IMR-90 (cell line): ENCODE measurements at regions not wholly inside any gene's neighbourhood (a gene's known extent, or its start where the extent isn't known, plus 50 kb on each side); places are given as distances from the start of the nearest gene placed in this dataset.

ENCODE experiments used
- ATAC-seq: fragments of 200-7000 bp; cut with Tn5 transposase; 2 replicates; pipeline ENCODE4 v1.9.1; 2020; ENCODE audit warnings: low read depth, mild to moderate bottlenecking, moderate library complexity
- BruUV-seq: library from RNA; stranded (reverse); fragments of 400-500 nt; replicated peaks from 2 replicates; lab custom pipeline; 2021; lab: Mats Ljungman, UMichigan
- CTCF ChIA-PET: fragments of 300-600 bp; formaldehyde crosslinking; extraction: SDS; loops from one replicate; lab custom pipeline; 2021; ENCODE audit warnings: antibody characterized with exemption; lab: Yijun Ruan, JAX
- POLR2A ChIA-PET: fragments of 300-600 bp; sonication (Branson Sonifier 250); formaldehyde crosslinking; loops from one replicate; lab custom pipeline; 2022; ENCODE audit warnings: antibody characterized with exemption; ENCODE audit not compliant: unreplicated experiment; lab: Charles Lee
- DNase-seq: peaks from one replicate; pipeline ENCODE4 v3.0.0; 2013
- H2AFZ ChIP-seq: replicated peaks from 2 replicates; pipeline ENCODE3; 2013; ENCODE audit warnings: low read length, mild to moderate bottlenecking; ENCODE audit not compliant: poor library complexity
- H2AK5ac ChIP-seq: 2 replicates; pipeline ENCODE4 v1.6.1; 2013; ENCODE audit warnings: low read depth, low read length, inconsistent platforms
- H2AK9ac ChIP-seq: replicated peaks from 2 replicates; pipeline ENCODE3; 2013; ENCODE audit warnings: mild to moderate bottlenecking, low read depth, low read length, moderate library complexity; ENCODE audit not compliant: poor library complexity
- H2BK120ac ChIP-seq: 2 replicates; pipeline ENCODE4 v1.6.1; 2013; ENCODE audit warnings: low read depth, low read length, inconsistent platforms
- H2BK15ac ChIP-seq: 3 replicates; pipeline ENCODE4 v1.6.1; 2013; ENCODE audit warnings: low read depth, low read length, inconsistent platforms
- H2BK20ac ChIP-seq: 2 replicates; pipeline ENCODE4 v1.6.1; 2013; ENCODE audit warnings: low read depth, mild to moderate bottlenecking, inconsistent platforms, low read length, moderate library complexity
- H2BK5ac ChIP-seq: 2 replicates; pipeline ENCODE4 v1.6.1; 2013; ENCODE audit warnings: mild to moderate bottlenecking, low read depth, low read length, inconsistent platforms; ENCODE audit not compliant: poor library complexity, severe bottlenecking
- H3K14ac ChIP-seq: replicated peaks from 2 replicates; pipeline ENCODE4 v1.6.1; 2013; ENCODE audit warnings: low read depth, low read length, inconsistent platforms
- H3K18ac ChIP-seq: 2 replicates; pipeline ENCODE4 v1.6.1; 2013; ENCODE audit warnings: low read depth, low read length, control low read depth
- H3K23ac ChIP-seq: 2 replicates; pipeline ENCODE4 v1.6.1; 2013; ENCODE audit warnings: low read depth, low read length, inconsistent platforms
- H3K27ac ChIP-seq: 2 replicates; pipeline ENCODE4 v1.5.1; 2013; ENCODE audit warnings: mild to moderate bottlenecking, control low read depth, low read length; ENCODE audit not compliant: insufficient read depth
- H3K27me3 ChIP-seq: 2 replicates; pipeline ENCODE4 v1.6.1; 2013; ENCODE audit warnings: low read length; ENCODE audit not compliant: control insufficient read depth, insufficient read depth
- H3K36me3 ChIP-seq: 2 replicates; pipeline ENCODE4 v1.6.1; 2013; ENCODE audit warnings: low read length, mixed read lengths; ENCODE audit not compliant: control insufficient read depth, insufficient read depth
- H3K4ac ChIP-seq: 2 replicates; pipeline ENCODE4 v1.6.1; 2013; ENCODE audit warnings: low read depth, low read length, inconsistent platforms
- H3K4me1 ChIP-seq: 2 replicates; pipeline ENCODE4 v1.6.1; 2013; ENCODE audit warnings: low read length, mixed read lengths; ENCODE audit not compliant: control insufficient read depth, insufficient read depth
- H3K4me2 ChIP-seq: 2 replicates; pipeline ENCODE4 v1.6.1; 2013; ENCODE audit warnings: low read depth, mild to moderate bottlenecking, control low read depth, low read length, moderate library complexity
- H3K4me3 ChIP-seq: 2 replicates; pipeline ENCODE4 v1.5.1; 2013; ENCODE audit warnings: low read depth, mild to moderate bottlenecking, control low read depth, low read length, moderate library complexity; ENCODE audit not compliant: insufficient read depth
- H3K56ac ChIP-seq: 2 replicates; pipeline ENCODE4 v1.6.1; 2013; ENCODE audit warnings: low read length, inconsistent platforms; ENCODE audit not compliant: insufficient read depth; ENCODE audit errors: extremely low read depth
- H3K79me1 ChIP-seq, 2 experiments: 2 replicates each; pipeline ENCODE4 v1.6.1; 2013; ENCODE audit warnings: low read length in 2 of 2, inconsistent platforms in 1 of 2, low read depth in 1 of 2
- H3K9ac ChIP-seq: 2 replicates; pipeline ENCODE4 v1.6.1; 2013; ENCODE audit warnings: low read depth, low read length, control low read depth
- H3K9me1 ChIP-seq: 2 replicates; pipeline ENCODE4 v1.6.1; 2013; ENCODE audit warnings: low read length, inconsistent platforms; ENCODE audit not compliant: insufficient read depth
- H3K9me3 ChIP-seq: 2 replicates; pipeline ENCODE4 v1.6.1; 2013; ENCODE audit warnings: low read length; ENCODE audit not compliant: control insufficient read depth, insufficient read depth
- H4K20me1 ChIP-seq: 2 replicates; pipeline ENCODE4 v1.6.1; 2013; ENCODE audit warnings: low read length, inconsistent platforms; ENCODE audit not compliant: insufficient read depth
- H4K5ac ChIP-seq: 2 replicates; pipeline ENCODE4 v1.6.1; 2013; ENCODE audit warnings: mild to moderate bottlenecking, low read depth, low read length, control low read depth
- H4K8ac ChIP-seq, 2 experiments: 2 replicates each; pipeline ENCODE4 v1.6.1; 2013; ENCODE audit warnings: low read depth in 2 of 2, low read length in 2 of 2, control low read depth in 1 of 2, inconsistent platforms in 1 of 2
- H4K91ac ChIP-seq: 2 replicates; pipeline ENCODE4 v1.6.1; 2013; ENCODE audit warnings: low read depth, low read length, inconsistent platforms; ENCODE audit not compliant: insufficient read depth
- CHD1 ChIP-seq: IDR thresholded peaks from 2 replicates; pipeline ENCODE4 v1.6.1; 2012; ENCODE audit warnings: low read depth, low read length, improper control_type of control experiment
- POLR2A ChIP-seq: IDR thresholded peaks from 2 replicates; pipeline ENCODE4 v1.6.1; 2012; ENCODE audit warnings: mild to moderate bottlenecking, low read depth, low read length
- RCOR1 ChIP-seq: IDR thresholded peaks from 2 replicates; pipeline ENCODE4 v1.6.1; 2012; ENCODE audit warnings: mild to moderate bottlenecking, low read length, improper control_type of control experiment; ENCODE audit not compliant: insufficient replicate concordance
- RFX5 ChIP-seq: IDR thresholded peaks from 2 replicates; pipeline ENCODE4 v1.8.0; 2012; ENCODE audit warnings: low read depth, mild to moderate bottlenecking, low read length, moderate library complexity
- WGBS, 2 experiments: methylation state at CpG; one replicate each; pipeline versions ENCODE4 v1.1.5 to v1.1.7; 2013; ENCODE audit warnings: missing lambda C conversion rate in 2 of 2; ENCODE audit not compliant: insufficient read length in 1 of 2; ENCODE audit errors: extremely low coverage in 2 of 2; 5-methylcytosine and 5-hydroxymethylcytosine counted together
- dilution Hi-C: fragments of 300-500 bp; cut with HindIII; formaldehyde crosslinking; loops from one replicate; pipeline ENCODE4 v1.14.3; 2018; ENCODE audit warnings: low sequenced_read_pairs; ENCODE audit not compliant: unreplicated experiment
- in situ Hi-C: fragments of 300-500 bp; cut with MboI; formaldehyde crosslinking; loops from 3 replicates; pipeline ENCODE4 v1.14.3; 2019; ENCODE audit warnings: low sequenced_read_pairs, inconsistent platforms, mixed read lengths
- intact Hi-C: fragments of 100-400 bp; cut with micrococcal nuclease; formaldehyde crosslinking; loops from 2 replicates; pipeline ENCODE4 v1.10.0; 2022
- TF ChIP-seq, protein P1 (sequence below): fragments of 150-350 bp; IDR thresholded peaks from 2 replicates; pipeline ENCODE4 v1.6.1; 2016; ENCODE audit warnings: low read depth, mild to moderate bottlenecking, low read length, moderate library complexity, borderline replicate concordance
- TF ChIP-seq, protein P2 (sequence below): fragments of 150-350 bp; IDR thresholded peaks from 2 replicates; pipeline ENCODE4 v1.6.1; 2017; ENCODE audit warnings: mild to moderate bottlenecking, antibody characterized with exemption, low read length, low read depth

- intact Hi-C loops (no loop called here), dilution Hi-C loops (no loop called here), in situ Hi-C loops (no loop called here)
- Histone ChIP-seq H2BK15ac (no peak overlapping the region), H3K79me1 (no peaks in the 10 kb centered on the region), H3K18ac (no peak overlapping the region), H2AK5ac (no peak overlapping the region), H3K9me1 (no peaks in the 10 kb centered on the region), H3K4me3 (no peak overlapping the region), H2BK5ac (no peak overlapping the region), H2AK9ac (no peak overlapping the region), H2AFZ (no peak overlapping the region), H4K8ac (no peak overlapping the region), H4K20me1 (no peaks in the 10 kb centered on the region), H3K9ac (no peak overlapping the region), H2BK20ac (no peak overlapping the region), H2BK120ac (no peak overlapping the region), H3K27me3 (no peaks in the 10 kb centered on the region), H3K4me2 (no peak overlapping the region), H3K36me3 (no peaks in the 10 kb centered on the region), H4K5ac (no peak overlapping the region), H3K27ac (no peak overlapping the region), H4K91ac (no peak overlapping the region), H3K23ac (no peak overlapping the region), H3K14ac (no peak overlapping the region), H3K9me3 (no peaks in the 10 kb centered on the region), H3K4me1 (no peaks in the 10 kb centered on the region), H3K4ac (no peak overlapping the region), H3K56ac (no peak overlapping the region)
- no peak for DNase-seq
- no peak for TF ChIP-seq POLR2A
- no peak for TF ChIP-seq RCOR1
- TF ChIP-seq, protein P1, sequence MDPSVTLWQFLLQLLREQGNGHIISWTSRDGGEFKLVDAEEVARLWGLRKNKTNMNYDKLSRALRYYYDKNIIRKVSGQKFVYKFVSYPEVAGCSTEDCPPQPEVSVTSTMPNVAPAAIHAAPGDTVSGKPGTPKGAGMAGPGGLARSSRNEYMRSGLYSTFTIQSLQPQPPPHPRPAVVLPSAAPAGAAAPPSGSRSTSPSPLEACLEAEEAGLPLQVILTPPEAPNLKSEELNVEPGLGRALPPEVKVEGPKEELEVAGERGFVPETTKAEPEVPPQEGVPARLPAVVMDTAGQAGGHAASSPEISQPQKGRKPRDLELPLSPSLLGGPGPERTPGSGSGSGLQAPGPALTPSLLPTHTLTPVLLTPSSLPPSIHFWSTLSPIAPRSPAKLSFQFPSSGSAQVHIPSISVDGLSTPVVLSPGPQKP, result no peak
- no peak for TF ChIP-seq CHD1
- TF ChIP-seq, protein P2, sequence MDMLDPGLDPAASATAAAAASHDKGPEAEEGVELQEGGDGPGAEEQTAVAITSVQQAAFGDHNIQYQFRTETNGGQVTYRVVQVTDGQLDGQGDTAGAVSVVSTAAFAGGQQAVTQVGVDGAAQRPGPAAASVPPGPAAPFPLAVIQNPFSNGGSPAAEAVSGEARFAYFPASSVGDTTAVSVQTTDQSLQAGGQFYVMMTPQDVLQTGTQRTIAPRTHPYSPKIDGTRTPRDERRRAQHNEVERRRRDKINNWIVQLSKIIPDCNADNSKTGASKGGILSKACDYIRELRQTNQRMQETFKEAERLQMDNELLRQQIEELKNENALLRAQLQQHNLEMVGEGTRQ, result no peak
- TF ChIP-seq RFX5, result no peak
- CTCF ChIA-PET, result no interaction called here
- BruUV-seq, result no TSS peak
- no peak for ATAC-seq
- POLR2A ChIA-PET, result no interaction called here
- WGBS, 2 experiments, result no CpG with 5 or more reads among the region's 1 CpG
These were observed 981.7 kb downstream of the NR2F1-AS1 start for GRCh38 chr5:92599217-92599810.
